PC-3 (cell line): ENCODE measurements at regions not wholly inside any gene's neighbourhood (a gene's known extent, or its start where the extent isn't known, plus 50 kb on each side); places are given as distances from the start of the nearest gene placed in this dataset.

ENCODE experiments used
- ATAC-seq: fragments of 200-7000 bp; cut with Tn5 transposase; 2 replicates; pipeline ENCODE4 v1.9.1; 2020; ENCODE audit warnings: mild to moderate bottlenecking, moderate library complexity
- BruUV-seq: library from RNA; stranded (reverse); fragments of 400-500 nt; replicated peaks from 2 replicates; lab custom pipeline; 2021; lab: Mats Ljungman, UMichigan
- CTCF ChIA-PET: fragments of 300-600 bp; sonication (Branson Sonifier 250); formaldehyde crosslinking; loops from one replicate; lab custom pipeline; 2022; ENCODE audit warnings: antibody characterized with exemption; lab: Charles Lee
- POLR2A ChIA-PET: fragments of 300-600 bp; sonication (Branson Sonifier 250); formaldehyde crosslinking; loops from one replicate; lab custom pipeline; 2022; ENCODE audit warnings: antibody characterized with exemption; ENCODE audit not compliant: unreplicated experiment; lab: Charles Lee
- DNase-seq: peaks from one replicate; pipeline ENCODE4 v3.0.0-alpha.2; 2015
- H2AFZ ChIP-seq: fragments of 300-600 bp; sonication (generic); 2 replicates; pipeline ENCODE4 v1.6.0; 2016; ENCODE audit warnings: antibody characterized with exemption, low read length
- H3F3A ChIP-seq: fragments of 300-600 bp; sonication (generic); one replicate; pipeline ENCODE4 v1.6.0; 2017; ENCODE audit warnings: antibody characterized with exemption, low read length, control low read depth, mild to moderate bottlenecking; ENCODE audit not compliant: unreplicated experiment
- H3K27ac ChIP-seq: fragments of 300-600 bp; sonication (generic); 2 replicates; pipeline ENCODE4 v1.5.1; 2016; ENCODE audit warnings: mild to moderate bottlenecking, low read length
- H3K27me3 ChIP-seq: fragments of 300-600 bp; sonication (generic); 2 replicates; pipeline ENCODE4 v1.6.1; 2016; ENCODE audit warnings: low read length, mixed read lengths
- H3K36me3 ChIP-seq: fragments of 300-600 bp; sonication (generic); 2 replicates; pipeline ENCODE4 v1.6.1; 2016; ENCODE audit warnings: low read depth, mixed run types, low read length, mixed read lengths
- H3K4me1 ChIP-seq: fragments of 300-600 bp; sonication (generic); 2 replicates; pipeline ENCODE4 v1.5.1; 2016; ENCODE audit warnings: low read length; ENCODE audit not compliant: insufficient read depth
- H3K4me2 ChIP-seq: fragments of 300-600 bp; sonication (generic); 2 replicates; pipeline ENCODE4 v1.6.0; 2016; ENCODE audit warnings: low read length
- H3K4me3 ChIP-seq: fragments of 300-600 bp; sonication (generic); 2 replicates; pipeline ENCODE4 v1.5.1; 2016; ENCODE audit warnings: mild to moderate bottlenecking, low read length, mixed read lengths
- H3K79me2 ChIP-seq: fragments of 300-600 bp; sonication (generic); 2 replicates; pipeline ENCODE4 v1.6.1; 2017; ENCODE audit warnings: low read length, mixed read lengths
- H3K9ac ChIP-seq: fragments of 300-600 bp; sonication (generic); 2 replicates; pipeline ENCODE4 v1.6.0; 2016; ENCODE audit warnings: mild to moderate bottlenecking, low read length
- H3K9me2 ChIP-seq: fragments of 300-600 bp; sonication (generic); replicated peaks from 2 replicates; pipeline ENCODE4 v1.6.1; 2016; ENCODE audit warnings: mixed run types, low read length, mixed read lengths
- H3K9me3 ChIP-seq: fragments of 300-600 bp; sonication (generic); 2 replicates; pipeline ENCODE4 v1.6.1; 2016; ENCODE audit warnings: low read length, mixed read lengths
- H4K20me1 ChIP-seq: fragments of 300-600 bp; sonication (generic); 2 replicates; pipeline ENCODE4 v1.6.1; 2016; ENCODE audit warnings: low read length, mixed read lengths
- CTCF ChIP-seq: fragments of 300-600 bp; sonication (generic); conservative IDR thresholded peaks from 2 replicates; pipeline ENCODE4 v1.5.1; 2017; ENCODE audit warnings: antibody characterized with exemption, low read depth, mild to moderate bottlenecking, low read length
- EZH2 ChIP-seq: fragments of 300-600 bp; sonication (generic); IDR thresholded peaks from one replicate; pipeline ENCODE4 v1.6.1; 2017; ENCODE audit warnings: antibody characterized with exemption, mild to moderate bottlenecking, low read length; ENCODE audit not compliant: unreplicated experiment
- EZH2phosphoT487 ChIP-seq: fragments of 300-600 bp; sonication (generic); IDR thresholded peaks from 2 replicates; pipeline ENCODE4 v1.6.1; 2018; ENCODE audit warnings: mild to moderate bottlenecking, antibody characterized with exemption, low read length, borderline replicate concordance
- intact Hi-C: fragments of 100-400 bp; cut with micrococcal nuclease; formaldehyde crosslinking; loops from 2 replicates; pipeline ENCODE4 v1.9.0; 2023

- H3K4me1 ChIP-seq, result peaks cover 4% of the 10 kb centered on the region; the same call in 1 of the 2 replicates
- H3K4me3 ChIP-seq, result no peak overlapping the region
- CTCF ChIA-PET, result no interaction called here
- H3K9ac ChIP-seq, result no peak overlapping the region
- peaks cover 54% of the 10 kb centered on the region for H3K27me3 ChIP-seq
- H3K27ac ChIP-seq, result no peak overlapping the region
- BruUV-seq, result no TSS peak
- DNase-seq, result no peak
- POLR2A ChIA-PET, result no interaction called here
- no peaks in the 10 kb centered on the region for H4K20me1 ChIP-seq
- TF ChIP-seq EZH2 (no peak), CTCF (no peak), EZH2phosphoT487 (no peak)
- H3K4me2 ChIP-seq, result no peak overlapping the region
- no peaks in the 10 kb centered on the region for H3K79me2 ChIP-seq
- no peaks in the 10 kb centered on the region for H3F3A ChIP-seq
- no peak for ATAC-seq
- H2AFZ ChIP-seq, result no peak overlapping the region
- no peaks in the 10 kb centered on the region for H3K36me3 ChIP-seq
- H3K9me3 ChIP-seq, result no peaks in the 10 kb centered on the region
- intact Hi-C loops, result no loop called here
- H3K9me2 ChIP-seq, result no peaks in the 10 kb centered on the region
Measured at GRCh38 chr14:56972948-56973347, 162.7 kb upstream of the OTX2 start.

- intact Hi-C loops, result no loop called here
- POLR2A ChIA-PET, result no interaction called here
Measured at GRCh38 chr14:56964895-56965294, 154.6 kb upstream of the OTX2 start.

More at GRCh38 chr14:56964895-56965294, 154.6 kb upstream of the OTX2 start:
- Histone ChIP-seq H3K9me3 (no peaks in the 10 kb centered on the region), H3K9me2 (no peaks in the 10 kb centered on the region), H3K27me3 (peaks cover 76% of the 10 kb centered on the region), H3K4me3 (no peak overlapping the region), H3K4me1 (no peaks in the 10 kb centered on the region), H3F3A (no peaks in the 10 kb centered on the region), H3K27ac (no peak overlapping the region), H4K20me1 (no peaks in the 10 kb centered on the region), H3K79me2 (no peaks in the 10 kb centered on the region), H3K9ac (no peak overlapping the region), H3K4me2 (no peak overlapping the region), H2AFZ (no peak overlapping the region), H3K36me3 (no peaks in the 10 kb centered on the region)
- DNase-seq (no peak), ATAC-seq (no peak)
- CTCF ChIA-PET, result interaction anchor here (0.5 kb wide), 1 partner anchor 74 kb away, joined by 8 read pairs; no protein-coding TSS in a partner anchor
- no TSS peak for BruUV-seq
- TF ChIP-seq CTCF (no peak), EZH2phosphoT487 (no peak)
